ENCODE measurements at regions not wholly inside any gene's neighbourhood (a gene's known extent, or its start where the extent isn't known, plus 50 kb on each side); places are given as distances from the start of the nearest gene placed in this dataset.

DNA sequence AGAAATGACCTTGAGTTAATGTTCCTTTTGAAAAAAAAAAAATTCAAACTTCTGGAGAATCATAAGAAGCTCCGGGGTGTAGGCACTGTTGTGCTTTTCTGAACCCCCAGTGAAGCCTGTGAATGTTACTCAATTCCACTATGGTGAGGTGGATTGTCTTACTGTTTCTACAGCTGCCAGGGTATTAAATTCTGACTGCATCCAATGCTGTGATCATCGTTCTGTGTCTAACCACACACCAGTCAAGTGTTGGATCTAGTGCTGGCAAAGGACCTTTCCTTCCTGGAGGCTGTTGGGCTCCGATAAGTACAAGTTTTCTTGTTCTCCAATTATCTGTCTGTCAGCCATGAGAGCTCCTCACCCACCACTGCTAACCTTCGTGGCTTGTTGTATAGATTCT lies 162.0 kb upstream of the EPHA7 start:
- no peak for ATAC-seq
- Histone ChIP-seq H3K4me3 (ENCODE audit: low read length) (no peak overlapping the region), H3K9me3 (ENCODE audit: control insufficient read depth, low read length) (no peaks in the 10 kb centered on the region), H3K4me1 (ENCODE audit: control insufficient read depth, insufficient read depth, low read length) (no peaks in the 10 kb centered on the region), H3K27me3 (ENCODE audit: control insufficient read depth, insufficient read depth) (no peaks in the 10 kb centered on the region), H3K27ac (ENCODE audit: low read length) (no peak overlapping the region)
- WGBS = 77% methylated on average over 4 of the region's 4 CpGs
- intact Hi-C loops (cut with DNase I) = no loop called here
- DNase-seq = no peak

DNA sequence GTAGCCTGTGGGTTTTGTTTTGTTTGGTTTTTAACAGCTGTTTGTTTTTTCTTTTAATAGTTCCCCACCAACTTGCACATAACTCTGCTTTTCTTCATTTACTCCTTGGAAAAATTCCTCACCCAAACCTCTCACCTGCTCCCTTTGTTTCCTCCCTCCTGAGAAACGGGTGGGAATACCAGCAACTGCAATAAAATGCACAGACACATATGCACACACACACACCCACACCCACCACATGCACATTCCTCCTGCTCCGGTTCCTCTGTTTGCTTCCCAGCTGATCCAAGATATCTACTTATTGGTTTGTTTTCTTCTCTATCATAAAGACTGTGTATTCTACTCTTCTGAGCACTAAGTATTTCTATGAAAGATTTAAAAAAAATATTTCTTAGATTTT lies 161.1 kb upstream of the EPHA7 start:
- no peaks in the 10 kb centered on the region for H3K4me1 ChIP-seq (ENCODE audit: control insufficient read depth, insufficient read depth, low read length)
- WGBS = 41% methylated on average over 2 of the region's 2 CpGs
- no peak overlapping the region for H3K4me3 ChIP-seq (ENCODE audit: low read length)
- no peak overlapping the region for H3K27ac ChIP-seq (ENCODE audit: low read length)
- no peaks in the 10 kb centered on the region for H3K9me3 ChIP-seq (ENCODE audit: control insufficient read depth, low read length)
- no peaks in the 10 kb centered on the region for H3K27me3 ChIP-seq (ENCODE audit: control insufficient read depth, insufficient read depth)
- DNase-seq (no peak), ATAC-seq (no peak)
- intact Hi-C loops (cut with DNase I) = no loop called here

GRCh38 chr6:93575495-93576267 lies 156.3 kb upstream of the EPHA7 start:
- Histone ChIP-seq H3K4me1 (ENCODE audit: control insufficient read depth, insufficient read depth, low read length) (no peaks in the 10 kb centered on the region), H3K9me3 (ENCODE audit: control insufficient read depth, low read length) (no peaks in the 10 kb centered on the region), H3K27ac (ENCODE audit: low read length) (no peak overlapping the region), H3K4me3 (ENCODE audit: low read length) (no peak overlapping the region), H3K27me3 (ENCODE audit: control insufficient read depth, insufficient read depth) (no peaks in the 10 kb centered on the region)
- WGBS = 48% methylated on average over 3 of the region's 3 CpGs
- no peak for ATAC-seq
- intact Hi-C loops (cut with DNase I) = no loop called here
- no peak for DNase-seq

DNA sequence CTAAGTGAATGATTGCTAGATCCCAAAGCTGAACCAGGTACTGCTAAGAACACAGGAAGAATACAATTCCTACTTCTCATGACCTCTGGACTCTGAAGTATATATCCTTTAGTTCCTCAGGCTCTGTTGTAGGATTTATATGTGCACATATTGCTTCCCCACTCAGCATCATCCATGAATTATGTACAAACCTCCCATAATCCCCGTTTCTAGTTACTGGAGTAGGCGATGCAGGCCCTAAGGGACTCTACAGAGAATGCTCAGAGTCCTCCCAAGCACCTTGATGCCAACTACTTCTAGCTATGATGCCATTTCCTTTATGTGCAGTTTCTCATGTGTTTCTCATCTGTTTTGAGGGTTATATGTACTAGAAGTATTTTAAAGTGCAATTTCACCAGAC lies 154.9 kb upstream of the EPHA7 start:
- H3K4me3 ChIP-seq (ENCODE audit: low read length) = no peak overlapping the region
- WGBS = 76% methylated on average over 2 of the region's 2 CpGs
- ATAC-seq = no peak
- H3K4me1 ChIP-seq (ENCODE audit: control insufficient read depth, insufficient read depth, low read length) = no peaks in the 10 kb centered on the region
- H3K9me3 ChIP-seq (ENCODE audit: control insufficient read depth, low read length) = no peaks in the 10 kb centered on the region
- no peak overlapping the region for H3K27ac ChIP-seq (ENCODE audit: low read length)
- no peak for DNase-seq
- H3K27me3 ChIP-seq (ENCODE audit: control insufficient read depth, insufficient read depth) = no peaks in the 10 kb centered on the region
- intact Hi-C loops (cut with DNase I) = no loop called here

DNA sequence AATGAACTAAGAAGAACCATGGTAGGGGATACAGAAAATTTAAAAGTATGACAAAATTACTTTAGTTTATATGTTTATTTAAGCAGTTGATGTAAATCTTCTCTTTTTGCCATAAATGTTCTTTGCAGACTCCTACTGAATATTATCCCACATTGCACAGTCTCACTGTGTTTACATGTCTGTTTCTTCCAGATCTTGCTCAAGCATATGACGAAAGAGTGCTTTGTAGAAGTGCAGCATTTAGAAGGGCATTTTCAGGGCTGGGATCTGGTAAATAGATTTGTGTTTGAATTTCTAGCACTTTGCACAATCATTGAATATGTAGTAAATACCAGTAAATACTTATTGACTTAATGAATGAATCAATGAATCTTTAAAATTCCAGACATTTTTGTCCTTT lies 152.0 kb upstream of the EPHA7 start:
- intact Hi-C loops (cut with DNase I) = no loop called here
- ATAC-seq (no peak), DNase-seq (no peak)
- Histone ChIP-seq H3K27me3 (ENCODE audit: control insufficient read depth, insufficient read depth) (no peaks in the 10 kb centered on the region), H3K9me3 (ENCODE audit: control insufficient read depth, low read length) (no peaks in the 10 kb centered on the region), H3K4me3 (ENCODE audit: low read length) (no peak overlapping the region), H3K27ac (ENCODE audit: low read length) (no peak overlapping the region), H3K4me1 (ENCODE audit: control insufficient read depth, insufficient read depth, low read length) (no peaks in the 10 kb centered on the region)
- 78% methylated on average over 1 of the region's 1 CpG for WGBS

DNA sequence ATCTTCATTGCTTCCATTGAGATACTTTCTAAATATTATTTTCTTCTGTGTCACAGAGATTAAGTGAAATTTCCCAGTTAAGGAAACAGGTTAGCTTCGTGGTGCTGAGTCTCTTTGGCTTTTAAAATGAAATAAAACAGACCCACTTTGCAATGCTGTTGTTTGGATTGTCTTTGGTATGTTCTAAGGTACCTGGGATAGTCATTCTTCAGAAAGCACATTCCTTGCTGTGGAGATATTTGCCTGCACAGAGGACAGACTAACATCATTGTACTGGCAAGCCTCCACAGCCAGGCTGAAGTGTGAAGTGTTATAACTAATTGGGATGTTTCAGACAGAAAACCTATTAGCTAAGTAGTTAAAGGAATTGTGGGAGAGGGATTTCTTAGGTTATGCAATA lies 148.8 kb upstream of the EPHA7 start:
- intact Hi-C loops (cut with DNase I) = no loop called here
- Histone ChIP-seq H3K4me3 (ENCODE audit: low read length) (no peak overlapping the region), H3K27me3 (ENCODE audit: control insufficient read depth, insufficient read depth) (no peaks in the 10 kb centered on the region), H3K9me3 (ENCODE audit: control insufficient read depth, low read length) (no peaks in the 10 kb centered on the region), H3K27ac (ENCODE audit: low read length) (no peak overlapping the region), H3K4me1 (ENCODE audit: control insufficient read depth, insufficient read depth, low read length) (no peaks in the 10 kb centered on the region)
- DNase-seq (no peak), ATAC-seq (no peak)
- 48% methylated on average over 1 of the region's 1 CpG for WGBS

DNA sequence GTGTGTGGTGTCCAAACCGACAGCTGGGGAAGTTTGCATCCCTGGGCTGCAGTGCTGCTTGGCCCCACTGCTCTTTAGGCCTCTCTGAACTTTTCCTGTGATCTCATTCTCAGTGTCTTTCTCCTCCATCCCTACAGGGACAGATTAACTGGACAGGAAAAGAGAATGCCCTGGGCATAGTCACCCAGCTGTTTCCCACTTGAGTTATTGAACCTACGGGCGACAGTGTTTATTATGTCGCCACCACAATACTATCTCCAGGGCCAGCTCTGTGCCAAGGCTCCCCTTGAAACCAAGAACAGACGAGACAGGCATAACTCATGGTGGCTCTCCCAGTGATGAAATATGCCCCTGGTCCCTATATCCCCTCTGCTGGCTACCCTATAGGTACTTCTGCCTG lies 147.8 kb upstream of the EPHA7 start:
- Histone ChIP-seq H3K9me3 (ENCODE audit: control insufficient read depth, low read length) (no peaks in the 10 kb centered on the region), H3K4me3 (ENCODE audit: low read length) (no peak overlapping the region), H3K27ac (ENCODE audit: low read length) (peak overlapping the region; percentile 15), H3K27me3 (ENCODE audit: control insufficient read depth, insufficient read depth) (no peaks in the 10 kb centered on the region), H3K4me1 (ENCODE audit: control insufficient read depth, insufficient read depth, low read length) (no peaks in the 10 kb centered on the region)
- DNase-seq (peak in 1 of 3 donors; percentile 47), ATAC-seq (peak; percentile 57 to 71)
- intact Hi-C loops (cut with DNase I) = no loop called here
- WGBS = 40% methylated on average over 5 of the region's 5 CpGs

- no peaks in the 10 kb centered on the region for H3K4me1 ChIP-seq (ENCODE audit: control insufficient read depth, insufficient read depth, low read length)
- intact Hi-C loops (cut with DNase I) = no loop called here
These were observed 146.9 kb upstream of the EPHA7 start for GRCh38 chr6:93566285-93566684.

DNA sequence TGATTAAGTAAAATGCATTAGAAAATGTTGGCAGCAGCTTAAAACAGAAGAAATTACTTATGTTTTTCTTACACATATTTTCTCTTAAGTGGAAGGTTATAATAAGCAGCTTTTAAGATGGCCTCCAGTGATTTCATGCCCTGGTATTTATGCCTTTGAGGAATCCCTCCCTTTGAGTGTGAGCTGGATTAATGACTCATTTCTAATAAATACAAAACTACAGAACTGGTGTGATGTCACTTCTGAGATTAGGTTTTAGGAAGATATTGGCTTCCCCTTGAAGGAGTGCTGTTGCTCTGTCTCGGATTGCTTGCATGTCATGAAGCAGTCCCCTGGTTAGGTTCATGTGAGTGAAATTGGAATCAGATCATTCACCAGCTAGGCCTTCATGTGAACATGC lies 143.2 kb upstream of the EPHA7 start:
- ATAC-seq (no peak), DNase-seq (no peak)
- intact Hi-C loops (cut with DNase I) = no loop called here
- H3K9me3 ChIP-seq (ENCODE audit: control insufficient read depth, low read length) = no peaks in the 10 kb centered on the region
- no peaks in the 10 kb centered on the region for H3K4me1 ChIP-seq (ENCODE audit: control insufficient read depth, insufficient read depth, low read length)
- H3K27ac ChIP-seq (ENCODE audit: low read length) = no peak overlapping the region
- no peak overlapping the region for H3K4me3 ChIP-seq (ENCODE audit: low read length)
- no peaks in the 10 kb centered on the region for H3K27me3 ChIP-seq (ENCODE audit: control insufficient read depth, insufficient read depth)
- WGBS = 62% methylated on average over 1 of the region's 1 CpG

More at GRCh38 chr6:93566285-93566684, 146.9 kb upstream of the EPHA7 start:
- H3K27me3 ChIP-seq (ENCODE audit: control insufficient read depth, insufficient read depth) = no peaks in the 10 kb centered on the region
- no peak overlapping the region for H3K4me3 ChIP-seq (ENCODE audit: low read length)
- no peak for DNase-seq
- ATAC-seq = peak in 1 of 2 donors; percentile 60
- H3K9me3 ChIP-seq (ENCODE audit: control insufficient read depth, low read length) = no peaks in the 10 kb centered on the region
- H3K27ac ChIP-seq (ENCODE audit: low read length) = no peak overlapping the region
- WGBS = 66% methylated on average over 8 of the region's 8 CpGs

GRCh38 chr6:93555292-93555691 lies 135.9 kb upstream of the EPHA7 start:
- intact Hi-C loops (cut with DNase I) = no loop called here

DNA sequence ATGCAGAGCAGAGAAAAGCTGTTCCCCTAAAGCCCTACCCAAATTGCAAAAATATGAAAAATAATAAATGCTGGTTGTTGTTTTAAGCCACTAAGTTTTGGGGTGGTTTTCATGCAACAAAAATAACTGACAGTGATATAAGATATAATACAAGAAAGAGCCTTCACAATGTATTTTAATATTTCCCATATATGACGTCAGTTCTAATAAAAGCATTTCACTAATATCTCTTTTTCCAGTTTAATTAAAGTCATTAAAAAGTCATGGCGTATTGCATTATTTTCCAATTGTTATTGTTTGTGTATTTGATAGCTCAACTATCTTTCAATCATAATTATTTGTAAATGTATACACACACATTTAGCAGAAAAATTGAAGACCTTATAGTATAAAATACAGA lies 134.7 kb upstream of the EPHA7 start:
- Histone ChIP-seq H3K4me3 (ENCODE audit: low read length) (no peak overlapping the region), H3K9me3 (ENCODE audit: control insufficient read depth, low read length) (no peaks in the 10 kb centered on the region), H3K27ac (ENCODE audit: low read length) (no peak overlapping the region), H3K27me3 (ENCODE audit: control insufficient read depth, insufficient read depth) (no peaks in the 10 kb centered on the region), H3K4me1 (ENCODE audit: control insufficient read depth, insufficient read depth, low read length) (no peaks in the 10 kb centered on the region)
- ATAC-seq (no peak), DNase-seq (no peak)
- intact Hi-C loops (cut with DNase I) = no loop called here
- 86% methylated on average over 2 of the region's 2 CpGs for WGBS

More at GRCh38 chr6:93555292-93555691, 135.9 kb upstream of the EPHA7 start:
- 81% methylated on average over 3 of the region's 3 CpGs for WGBS
- no peak overlapping the region for H3K27ac ChIP-seq (ENCODE audit: low read length)
- ATAC-seq (no peak), DNase-seq (no peak)
- no peaks in the 10 kb centered on the region for H3K4me1 ChIP-seq (ENCODE audit: control insufficient read depth, insufficient read depth, low read length)
- H3K9me3 ChIP-seq (ENCODE audit: control insufficient read depth, low read length) = no peaks in the 10 kb centered on the region
- no peak overlapping the region for H3K4me3 ChIP-seq (ENCODE audit: low read length)
- H3K27me3 ChIP-seq (ENCODE audit: control insufficient read depth, insufficient read depth) = no peaks in the 10 kb centered on the region
